GM11168 (cell line): ENCODE measurements at regions not wholly inside any gene's neighbourhood (a gene's known extent, or its start where the extent isn't known, plus 50 kb on each side); places are given as distances from the start of the nearest gene placed in this dataset.

Source experiments
- in situ Hi-C: fragments of 300-500 bp; cut with MboI; formaldehyde crosslinking; loops from one replicate; pipeline ENCODE4 v1.12.0; 2022; ENCODE audit warnings: low sequenced_read_pairs; ENCODE audit not compliant: unreplicated experiment

DNA sequence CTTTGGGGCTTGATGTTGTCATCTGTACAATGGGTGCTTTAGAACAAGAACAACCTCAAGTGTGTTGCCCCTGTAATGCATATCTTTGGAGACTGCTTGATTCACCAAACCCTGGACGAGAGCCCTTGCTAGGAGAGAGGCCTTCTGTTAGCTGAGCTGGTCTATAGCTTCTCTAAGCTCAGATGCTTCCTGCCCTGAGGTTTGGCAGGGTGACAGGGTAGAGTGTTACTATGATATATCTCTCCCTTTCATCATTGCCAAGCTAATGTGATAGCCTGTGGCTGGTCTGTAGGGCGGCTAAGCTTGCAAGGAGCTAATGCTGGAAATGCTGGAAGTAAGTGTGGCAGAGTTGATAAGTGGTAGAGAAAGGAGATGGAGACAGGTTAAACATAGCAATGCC lies 364.1 kb downstream of the RPS24 start:
- in situ Hi-C loops: no loop called here

DNA sequence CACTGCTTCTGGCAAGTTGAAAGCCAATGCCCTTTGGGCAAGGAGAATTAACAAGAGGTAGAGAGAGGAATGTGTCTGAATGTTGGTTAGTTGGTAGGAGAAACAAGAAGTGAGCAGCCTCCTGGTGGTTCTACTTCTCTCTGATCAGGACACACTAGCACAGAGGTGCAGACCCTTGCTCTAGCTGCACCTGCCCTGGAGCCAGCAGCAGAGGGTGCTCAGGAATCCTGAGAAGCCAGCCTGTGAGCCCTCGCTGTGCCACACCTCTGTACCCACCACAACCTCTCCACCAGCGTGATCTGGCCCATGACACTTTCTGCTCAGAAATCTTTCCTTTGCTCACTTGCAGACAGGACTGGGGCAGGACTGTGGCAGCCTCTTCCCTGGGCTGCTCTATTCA lies 364.7 kb downstream of the RPS24 start:
- in situ Hi-C loops: no loop called here

DNA sequence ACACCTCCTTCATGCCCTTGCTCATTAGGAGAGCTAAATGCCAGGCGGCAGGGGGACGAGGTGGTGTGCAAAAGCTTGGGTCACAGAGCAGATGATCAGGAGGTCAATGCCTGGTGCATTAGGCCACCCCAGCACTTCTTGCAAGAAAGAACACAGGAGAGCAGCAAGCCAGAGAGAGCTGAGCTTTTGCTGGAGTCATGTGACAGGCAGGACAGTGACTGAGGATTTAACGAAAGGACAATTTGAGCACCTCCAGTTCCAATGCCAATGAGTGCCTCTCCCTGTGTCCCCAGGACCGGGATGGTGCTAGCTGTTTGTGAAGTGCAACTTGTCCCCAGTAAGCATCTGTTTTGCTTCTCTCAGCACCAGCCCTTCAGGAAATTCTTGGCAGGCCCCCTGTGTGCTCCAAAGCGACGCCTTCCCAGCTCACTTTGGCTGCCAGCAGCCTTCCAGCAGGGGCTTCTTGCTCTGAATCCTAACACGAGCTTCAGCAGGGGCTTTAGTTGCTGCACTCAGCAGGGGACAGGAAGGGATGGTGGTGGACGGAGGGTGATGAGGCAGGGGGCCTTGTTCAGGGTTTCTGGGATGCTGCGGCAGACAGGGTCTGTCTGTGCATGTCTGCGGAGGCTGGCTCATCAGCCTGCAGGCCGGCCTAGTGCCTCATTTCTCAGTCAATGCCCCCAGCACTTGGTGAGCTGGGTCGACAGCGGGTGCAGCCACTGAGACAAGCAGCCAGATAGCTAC lies 368.1 kb downstream of the RPS24 start:
- in situ Hi-C loops: no loop called here

DNA sequence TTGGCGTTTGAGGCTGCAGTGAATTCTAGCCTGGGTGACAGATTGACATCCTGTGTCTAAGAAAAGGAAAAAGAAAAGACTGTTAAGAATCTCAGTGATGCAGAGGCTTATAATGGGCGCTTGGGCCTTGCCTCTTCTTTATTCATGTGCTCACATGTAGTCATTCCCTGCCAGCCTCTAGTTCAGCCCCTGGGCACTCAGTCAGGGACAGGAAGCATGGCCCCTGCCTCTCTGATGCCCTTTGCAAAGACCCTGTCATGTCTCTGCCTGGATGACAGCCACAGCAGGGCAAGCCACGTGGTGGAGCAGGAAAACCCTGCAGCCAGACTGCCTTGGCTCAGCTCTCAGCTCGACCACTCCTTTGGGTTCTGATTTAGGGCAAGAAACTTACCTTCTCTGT lies 368.9 kb downstream of the RPS24 start:
- in situ Hi-C loops: no loop called here

DNA sequence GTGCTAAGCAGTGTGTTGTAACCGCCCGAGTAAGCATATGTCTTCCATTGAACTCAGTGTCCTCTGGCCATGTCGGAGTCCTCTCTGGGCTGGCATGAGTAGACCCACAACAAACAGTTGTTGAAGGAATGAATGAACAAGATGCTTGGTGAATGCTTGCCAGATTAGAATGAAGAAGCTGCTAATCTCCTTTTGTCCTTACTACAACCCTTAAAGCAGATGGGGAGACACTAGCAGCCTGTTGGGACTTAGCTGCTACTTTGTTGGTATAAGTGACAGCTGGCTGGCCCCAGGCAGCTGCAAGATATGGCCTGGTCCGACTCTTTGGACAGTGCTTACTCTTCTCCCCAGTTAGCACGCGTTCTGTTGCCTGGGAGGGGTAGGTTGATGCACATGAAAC lies 370.1 kb downstream of the RPS24 start:
- in situ Hi-C loops: no loop called here

DNA sequence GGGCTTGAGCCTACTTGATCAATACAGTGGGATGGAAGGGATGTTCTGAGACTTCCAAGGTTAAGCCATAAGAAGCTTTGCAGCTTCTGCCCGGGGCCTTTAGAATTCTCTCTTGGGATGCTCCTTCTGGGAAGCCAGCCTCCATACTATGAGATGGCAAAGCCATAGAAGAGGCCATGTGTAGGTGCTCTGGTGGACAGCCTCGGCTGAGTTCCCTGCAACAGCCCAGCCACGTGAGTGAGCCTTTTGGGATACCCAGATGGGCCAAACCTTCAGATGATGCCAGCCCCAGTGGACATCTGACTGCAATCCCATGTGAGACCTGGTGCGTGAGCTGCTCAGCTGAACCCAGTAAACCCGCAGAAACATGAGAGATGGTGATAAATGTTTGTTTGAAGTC lies 370.6 kb downstream of the RPS24 start:
- in situ Hi-C loops: no loop called here

DNA sequence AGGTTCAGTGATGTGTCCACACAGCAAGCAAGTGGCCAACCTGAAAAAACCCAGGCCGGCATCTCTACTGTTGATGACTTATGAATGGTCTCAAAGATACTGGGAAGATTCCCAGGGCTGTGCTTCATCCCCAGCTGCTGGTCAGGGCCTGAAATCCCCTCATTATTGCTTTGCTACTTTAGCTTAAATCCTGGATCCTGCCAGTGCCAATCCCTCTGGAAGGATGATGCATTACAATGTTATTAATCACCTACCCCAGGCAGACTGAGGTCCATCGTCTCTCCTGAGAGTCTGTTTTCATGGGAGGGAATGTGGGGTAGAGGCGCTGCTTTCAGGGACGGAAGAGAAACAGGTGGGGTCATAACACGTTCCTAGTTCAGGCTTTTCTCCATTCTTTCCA lies 371.6 kb downstream of the RPS24 start:
- in situ Hi-C loops: no loop called here

DNA sequence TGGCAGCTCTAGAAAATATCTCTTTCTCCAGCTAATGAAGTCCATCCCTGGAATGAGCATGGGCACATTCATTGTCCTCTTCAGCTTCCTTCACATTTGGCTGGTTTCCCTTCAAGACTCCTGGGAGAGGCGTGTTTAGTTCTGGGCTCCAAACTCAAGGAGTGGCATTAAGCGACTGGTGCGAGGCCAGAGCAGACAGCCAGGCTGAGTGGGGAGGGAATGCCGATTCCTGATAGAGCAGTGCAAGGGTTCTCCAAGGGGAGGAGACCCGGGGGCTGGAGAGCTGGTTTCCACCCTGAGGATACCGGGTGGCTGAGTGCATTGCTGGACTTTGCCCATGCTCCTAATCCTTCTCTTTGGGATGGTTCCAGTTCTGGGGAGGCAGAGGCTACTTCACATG lies 372.1 kb downstream of the RPS24 start:
- in situ Hi-C loops: no loop called here

DNA sequence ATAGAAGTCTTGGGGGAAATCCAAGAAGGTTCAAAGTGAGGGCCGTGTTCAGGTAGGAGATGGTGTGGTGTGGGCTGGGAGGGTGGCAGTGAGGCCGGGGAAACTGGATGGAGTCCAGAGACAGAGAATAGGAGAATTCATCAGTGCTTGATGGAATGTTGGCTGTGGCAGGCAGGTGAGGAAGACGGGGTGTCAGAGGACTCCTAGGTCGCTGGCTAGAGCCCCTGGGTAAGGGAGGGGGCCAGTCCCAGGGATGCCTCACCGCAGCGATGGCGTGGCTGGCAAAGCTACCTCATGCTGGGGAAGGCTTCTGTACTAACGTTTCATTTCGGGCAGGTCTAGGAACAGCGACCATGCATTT lies 373.0 kb downstream of the RPS24 start:
- in situ Hi-C loops: no loop called here

DNA sequence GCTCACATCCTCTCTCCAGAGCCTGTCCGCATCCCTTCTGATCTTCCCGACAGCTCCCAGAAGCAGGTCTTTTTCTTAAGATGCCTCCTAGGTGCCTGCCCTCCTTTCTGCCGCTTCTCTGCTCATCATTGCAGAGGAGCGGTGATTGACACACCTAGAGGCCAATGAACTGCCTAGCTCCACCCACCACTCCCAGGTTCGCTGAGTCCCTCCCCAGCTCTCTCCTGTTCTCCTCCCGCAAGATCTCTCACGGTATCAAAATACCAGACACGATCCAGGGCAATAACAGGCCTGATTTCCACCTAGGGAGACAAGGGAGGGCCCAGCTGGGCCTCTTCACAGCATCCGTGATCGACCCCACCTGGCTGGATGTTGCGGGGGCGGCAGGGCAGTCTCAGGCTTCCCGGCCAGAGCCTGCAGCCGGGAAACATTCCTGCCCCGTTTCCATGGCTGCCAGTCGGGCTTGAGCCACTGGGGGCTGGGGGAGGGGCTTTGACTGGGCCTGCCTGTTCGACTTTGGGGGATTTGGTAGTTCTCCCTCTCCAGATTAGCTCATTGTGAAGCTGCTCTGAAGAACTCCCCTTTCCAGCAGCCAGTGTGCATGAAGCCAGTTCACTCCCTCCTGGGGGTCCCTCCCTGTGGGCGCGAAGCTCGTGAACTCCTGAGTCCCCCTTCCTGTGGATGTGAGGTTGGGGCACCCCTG lies 373.5 kb downstream of the RPS24 start:
- in situ Hi-C loops: no loop called here

DNA sequence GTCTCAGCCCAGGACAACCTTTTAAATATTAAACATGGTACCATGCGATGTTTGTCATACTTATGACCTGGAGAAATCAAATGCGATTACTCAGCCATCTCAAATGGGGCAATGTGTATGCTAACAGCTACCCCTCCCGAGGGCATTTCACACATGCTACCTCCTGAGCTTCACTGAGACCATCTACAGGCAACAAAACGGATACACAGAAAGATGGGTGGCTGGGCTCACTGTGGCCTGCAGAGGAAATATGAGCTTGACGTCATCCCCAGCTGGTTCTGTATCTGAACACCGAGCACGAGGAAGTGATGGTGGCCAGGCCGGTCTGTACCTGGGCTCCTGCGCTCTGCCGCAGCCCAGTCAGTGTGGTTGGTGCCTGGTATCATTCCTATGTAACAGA lies 374.3 kb downstream of the RPS24 start:
- in situ Hi-C loops: no loop called here

DNA sequence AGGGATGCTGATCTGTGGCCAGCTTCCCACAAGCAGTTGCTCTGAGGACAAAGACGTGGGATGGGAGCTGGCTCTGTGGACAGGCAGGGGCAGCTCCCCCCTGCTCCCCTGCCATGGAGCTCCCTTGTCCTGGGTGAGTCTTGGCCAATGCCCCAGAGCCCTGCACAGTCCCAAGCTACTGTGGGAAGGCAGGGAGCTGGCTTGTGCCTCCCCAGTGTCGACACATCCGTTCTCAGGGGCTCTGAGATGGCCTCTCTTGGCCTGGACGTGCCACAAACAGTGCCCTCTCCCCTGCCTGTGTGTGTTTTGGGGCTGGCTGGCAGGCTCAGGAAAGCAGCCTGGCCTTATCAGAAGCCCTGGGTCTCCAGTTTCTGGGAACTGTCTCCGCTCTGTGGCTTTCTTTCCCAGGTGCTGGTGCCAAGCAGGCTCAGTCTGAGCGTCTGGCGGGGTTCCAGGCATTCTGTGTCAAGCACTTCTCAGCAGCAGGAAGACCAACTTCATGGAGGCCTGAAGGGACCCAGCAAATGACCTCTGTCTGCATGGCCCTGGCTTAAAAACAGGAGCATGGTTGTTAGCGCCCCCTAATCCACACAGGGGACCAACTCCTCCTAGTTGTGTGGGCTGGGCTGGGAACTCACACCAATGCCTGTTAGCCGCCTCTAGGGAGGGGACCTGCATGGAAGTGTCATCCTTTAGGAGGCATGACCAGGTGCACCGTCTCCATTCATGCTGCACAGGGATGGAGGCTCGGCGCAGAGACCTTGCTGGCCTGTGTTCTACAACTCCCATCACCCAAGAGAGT lies 375.2 kb downstream of the RPS24 start:
- in situ Hi-C loops: no loop called here

DNA sequence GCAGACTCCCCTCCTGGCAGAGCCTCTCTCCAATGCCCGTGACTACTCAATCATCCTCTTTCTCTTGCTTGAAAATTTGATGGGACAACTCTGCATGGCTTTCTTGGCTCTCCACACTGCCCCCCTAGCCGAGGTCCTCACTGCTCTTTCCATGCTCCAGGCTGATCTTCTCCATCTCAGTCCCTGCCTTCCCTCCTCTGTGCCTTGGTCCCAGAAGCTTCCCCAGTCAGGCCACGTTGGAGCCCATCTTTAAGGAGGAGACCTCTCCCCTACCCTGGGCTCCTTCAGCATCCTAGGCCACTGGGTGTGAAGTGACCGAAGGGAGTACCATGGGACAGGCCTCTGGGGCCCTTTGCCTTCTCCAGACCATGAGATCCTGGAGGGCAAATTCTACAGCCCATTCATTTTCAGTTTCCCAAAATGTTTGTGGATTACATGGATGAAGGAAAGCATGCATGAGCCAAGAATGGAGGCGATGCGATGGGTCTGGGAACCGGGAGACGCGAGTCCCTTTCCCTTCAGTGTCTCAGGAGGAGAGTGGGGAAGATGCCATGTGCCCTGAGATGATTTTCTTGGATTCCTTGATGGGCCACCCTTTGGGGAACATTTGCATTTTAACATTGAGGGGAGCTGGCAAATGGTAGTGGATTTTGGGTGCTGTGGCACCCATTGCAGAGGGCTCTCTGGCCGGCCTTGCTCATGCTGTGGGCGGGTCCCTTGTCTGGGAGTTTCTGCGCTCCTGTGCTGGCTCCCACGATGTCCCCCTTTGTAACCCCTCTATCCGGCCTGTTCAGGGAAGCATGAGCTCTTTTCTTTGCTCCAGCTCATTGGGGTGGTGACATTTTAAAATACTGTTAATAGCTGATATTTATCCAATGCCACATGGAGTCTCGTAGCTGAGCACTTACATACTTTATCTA lies 376.6 kb downstream of the RPS24 start:
- in situ Hi-C loops: no loop called here

DNA sequence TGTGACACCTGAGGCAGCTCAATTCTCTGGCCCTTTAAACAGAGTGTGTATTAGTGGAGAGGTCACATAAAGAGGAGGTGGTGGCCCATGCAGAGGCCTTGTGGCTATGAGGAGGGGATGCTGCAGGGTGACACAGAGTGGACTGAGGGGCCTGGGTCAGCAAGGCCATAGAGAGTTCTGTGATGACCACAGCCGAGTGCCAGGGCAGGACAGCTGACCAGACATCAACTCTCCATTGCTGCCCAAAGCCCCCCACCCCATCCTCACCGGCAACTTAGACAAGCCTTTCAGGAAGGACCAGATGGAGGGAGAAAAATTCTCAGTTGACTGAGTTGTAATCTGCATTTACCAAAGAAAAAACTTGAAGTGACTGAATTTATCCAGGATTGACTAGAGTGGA lies 378.1 kb downstream of the RPS24 start:
- in situ Hi-C loops: no loop called here

DNA sequence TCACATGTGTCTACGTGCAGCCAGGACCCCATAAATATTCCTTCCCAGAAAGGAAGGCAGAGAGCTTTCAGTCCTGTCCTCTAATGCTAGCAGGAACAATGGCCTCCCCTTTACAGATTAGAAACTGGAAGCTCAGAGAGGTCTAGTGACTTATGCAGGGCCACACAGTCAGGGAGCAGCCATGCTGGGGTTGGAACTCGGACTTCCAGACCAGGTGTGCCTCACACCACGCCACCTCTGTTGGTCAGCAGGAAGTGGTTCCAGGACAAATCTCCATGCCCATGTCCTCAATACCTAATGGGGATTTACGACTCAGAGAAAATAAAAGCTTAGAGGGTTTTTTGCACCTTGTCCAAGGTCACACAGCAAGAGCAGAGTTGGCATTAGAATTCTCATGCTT lies 378.9 kb downstream of the RPS24 start:
- in situ Hi-C loops: no loop called here

DNA sequence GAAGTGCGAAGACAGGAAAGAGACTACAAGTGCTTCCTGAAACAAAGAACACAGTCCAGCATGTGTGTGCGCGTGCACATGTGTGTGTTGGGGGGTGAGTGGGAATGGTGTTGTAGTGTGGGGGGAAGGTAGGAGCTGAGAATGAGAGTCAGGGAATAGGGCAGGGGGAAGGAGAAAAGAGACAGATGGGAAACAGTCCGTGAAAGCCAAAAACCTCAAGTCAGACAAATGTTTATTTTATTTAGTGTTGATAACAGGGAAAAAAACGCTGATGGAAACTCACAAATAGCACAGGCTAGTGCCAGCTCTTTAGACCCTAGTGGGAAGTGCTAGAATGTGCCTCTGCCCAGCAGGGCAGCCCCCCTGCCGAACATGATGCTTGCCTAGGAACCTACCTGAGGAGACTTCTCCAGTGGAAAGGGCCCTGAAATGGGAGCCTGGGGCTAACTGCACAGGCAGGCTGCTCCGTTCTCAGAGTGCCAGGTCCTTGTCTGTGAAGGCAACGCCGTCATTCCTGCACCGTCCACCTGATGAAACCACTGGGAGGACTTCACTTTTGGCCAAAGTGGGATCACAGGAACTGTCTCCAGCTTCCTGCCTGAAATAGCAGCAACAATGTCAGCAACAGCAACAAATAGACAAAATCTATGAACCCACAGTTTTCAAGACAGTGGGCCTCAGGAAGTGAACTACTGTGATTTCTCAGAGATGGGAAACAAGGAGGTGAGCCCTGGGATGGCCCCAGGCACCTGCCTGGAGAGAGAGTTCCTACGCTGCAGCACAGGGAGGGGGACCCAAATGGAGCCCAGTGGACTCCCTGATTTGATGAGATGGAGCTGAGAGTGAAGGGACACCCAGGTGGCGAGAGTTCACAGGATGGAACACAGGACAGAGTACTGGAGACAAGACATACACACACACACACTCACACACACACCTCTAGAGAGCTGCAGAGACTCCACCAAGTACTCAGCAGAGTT lies 379.7 kb downstream of the RPS24 start:
- in situ Hi-C loops: no loop called here

DNA sequence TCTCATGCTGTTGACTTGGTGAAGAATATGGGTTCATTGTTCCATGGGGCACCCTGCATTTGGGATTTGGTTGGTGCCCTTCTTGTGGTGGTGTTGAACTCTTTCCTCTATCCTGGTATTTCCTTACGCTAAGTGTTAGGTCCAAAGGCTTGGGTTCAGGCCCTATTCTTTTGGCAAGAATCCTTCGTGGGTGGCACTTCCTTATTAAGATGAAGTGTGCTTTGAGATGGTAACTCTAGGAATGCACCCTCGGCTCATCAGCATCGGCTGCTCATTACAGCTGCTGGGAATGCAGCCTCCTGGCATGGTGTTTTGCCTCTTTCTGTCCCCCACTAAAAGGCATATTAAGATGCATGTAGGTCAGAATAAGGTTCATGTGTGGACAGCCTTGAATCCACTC lies 380.7 kb downstream of the RPS24 start:
- in situ Hi-C loops: no loop called here

DNA sequence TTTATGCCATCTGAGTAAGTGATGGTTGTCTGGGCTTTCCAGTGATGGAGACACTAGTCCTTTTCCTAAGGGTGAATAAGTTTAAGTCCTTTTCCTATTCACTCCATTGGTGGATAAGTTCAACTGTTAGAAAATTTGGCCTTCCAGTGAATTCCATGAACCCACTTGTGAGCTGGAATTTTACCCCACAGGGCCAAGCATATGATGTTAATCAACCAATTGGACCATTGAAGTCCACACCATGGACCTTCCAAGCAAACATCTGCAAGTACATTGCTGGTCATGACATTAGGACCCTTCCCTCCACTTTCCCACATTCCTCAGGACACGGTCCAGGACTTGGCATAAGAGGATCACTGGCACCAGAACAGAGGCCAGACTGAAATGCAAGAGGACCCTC lies 381.4 kb downstream of the RPS24 start:
- in situ Hi-C loops: loop anchor here (5.0 kb wide), 1 partner anchor 37 kb away; no protein-coding TSS in a partner anchor
